ENCODE measurements at regions not wholly inside any gene's neighbourhood (a gene's known extent, or its start where the extent isn't known, plus 50 kb on each side); places are given as distances from the start of the nearest gene placed in this dataset.

DNA sequence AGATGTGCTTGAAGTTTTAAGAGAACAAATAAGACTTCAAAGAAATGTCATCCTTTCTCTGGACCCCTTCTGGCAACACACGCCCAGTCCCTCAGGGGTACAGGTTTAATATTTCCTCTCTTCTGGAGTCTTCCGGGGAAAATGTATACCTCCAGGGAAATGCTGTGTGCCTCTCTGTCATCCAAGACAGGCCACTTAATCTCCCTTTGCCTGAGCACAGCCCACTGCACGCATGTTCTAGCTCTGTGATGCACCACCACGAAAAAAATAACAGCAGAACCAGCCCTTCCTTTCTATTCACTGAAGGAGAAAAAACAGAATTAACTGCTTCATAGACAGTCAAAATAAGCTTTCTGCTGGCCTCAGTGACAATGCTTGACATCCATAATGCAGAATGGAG lies 140.1 kb downstream of the RBFOX3 start:
- Histone ChIP-seq H3K27ac (ENCODE audit: insufficient read depth, low read depth, low read length) (no peak overlapping the region), H3K4me3 (replicated peaks in 1 of 3; ENCODE audit: insufficient read depth in 1 of 3, low read depth in 1 of 3, low read length in 3 of 3) (no peak overlapping the region), H3K4me2 (ENCODE audit: insufficient read depth, low read length) (no peak overlapping the region), H3K9me1 (replicated peaks; ENCODE audit: control insufficient read depth, extremely low read depth, insufficient read depth, low read length) (no peaks in the 10 kb centered on the region), H3K9me3 (replicated peaks; ENCODE audit: control insufficient read depth, insufficient read depth, low read length) (no peaks in the 10 kb centered on the region), H3K27me3 (ENCODE audit: control insufficient read depth in 2 of 2, insufficient read depth in 2 of 2, low read length in 2 of 2) (no peaks in the 10 kb centered on the region), H4K20me1 (replicated peaks; ENCODE audit: control insufficient read depth, extremely low read depth, insufficient read depth, low read length) (no peaks in the 10 kb centered on the region), H3K9ac (replicated peaks; ENCODE audit: extremely low read depth, insufficient read depth, low read length) (no peak overlapping the region), H2AFZ (ENCODE audit: low read depth, low read length) (no peak overlapping the region), H3K79me2 (ENCODE audit: control insufficient read depth, insufficient read depth, low read length) (no peaks in the 10 kb centered on the region), H3K4me1 (ENCODE audit: control insufficient read depth, extremely low read depth, insufficient read depth, low read length) (no peaks in the 10 kb centered on the region), H3K36me3 (ENCODE audit: control insufficient read depth in 2 of 2, extremely low read depth in 1 of 2, insufficient read depth in 2 of 2, low read length in 2 of 2) (no peaks in the 10 kb centered on the region)
- BruUV-seq (replicated peaks) = no TSS peak
- DNase-seq (ENCODE audit: low read depth, low spot score) = no peak
- intact Hi-C loops (cut with micrococcal nuclease) = no loop called here
- TF ChIP-seq MYC (IDR thresholded peaks at IDR 0.05; ENCODE audit: low read depth, low read length) (no peak), JUN (IDR thresholded peaks at IDR 0.05; ENCODE audit: borderline replicate concordance, insufficient read depth, insufficient read length, low read depth) (no peak), FOS (IDR thresholded peaks at IDR 0.05; ENCODE audit: borderline replicate concordance, insufficient read depth, low read length) (no peak), GATA2 (IDR thresholded peaks at IDR 0.05; ENCODE audit: insufficient read depth, insufficient read length, low read depth, low read length) (no peak), POLR2A (IDR thresholded peaks at IDR 0.05; ENCODE audit: low read depth, low read length) (no peak), POLR2AphosphoS5 (IDR thresholded peaks at IDR 0.05; ENCODE audit: insufficient read depth, low read depth, low read length) (no peak), EZH2 (IDR thresholded peaks at IDR 0.05; ENCODE audit: borderline replicate concordance, low read depth, low read length, severe bottlenecking) (no peak)
- TF ChIP-seq, protein P1, sequence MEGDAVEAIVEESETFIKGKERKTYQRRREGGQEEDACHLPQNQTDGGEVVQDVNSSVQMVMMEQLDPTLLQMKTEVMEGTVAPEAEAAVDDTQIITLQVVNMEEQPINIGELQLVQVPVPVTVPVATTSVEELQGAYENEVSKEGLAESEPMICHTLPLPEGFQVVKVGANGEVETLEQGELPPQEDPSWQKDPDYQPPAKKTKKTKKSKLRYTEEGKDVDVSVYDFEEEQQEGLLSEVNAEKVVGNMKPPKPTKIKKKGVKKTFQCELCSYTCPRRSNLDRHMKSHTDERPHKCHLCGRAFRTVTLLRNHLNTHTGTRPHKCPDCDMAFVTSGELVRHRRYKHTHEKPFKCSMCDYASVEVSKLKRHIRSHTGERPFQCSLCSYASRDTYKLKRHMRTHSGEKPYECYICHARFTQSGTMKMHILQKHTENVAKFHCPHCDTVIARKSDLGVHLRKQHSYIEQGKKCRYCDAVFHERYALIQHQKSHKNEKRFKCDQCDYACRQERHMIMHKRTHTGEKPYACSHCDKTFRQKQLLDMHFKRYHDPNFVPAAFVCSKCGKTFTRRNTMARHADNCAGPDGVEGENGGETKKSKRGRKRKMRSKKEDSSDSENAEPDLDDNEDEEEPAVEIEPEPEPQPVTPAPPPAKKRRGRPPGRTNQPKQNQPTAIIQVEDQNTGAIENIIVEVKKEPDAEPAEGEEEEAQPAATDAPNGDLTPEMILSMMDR (IDR thresholded peaks at IDR 0.05; ENCODE audit: extremely low read depth in 1 of 2, insufficient read depth in 1 of 2, low read depth in 1 of 2, low read length in 2 of 2) = no peak
- TF ChIP-seq, protein P2, sequence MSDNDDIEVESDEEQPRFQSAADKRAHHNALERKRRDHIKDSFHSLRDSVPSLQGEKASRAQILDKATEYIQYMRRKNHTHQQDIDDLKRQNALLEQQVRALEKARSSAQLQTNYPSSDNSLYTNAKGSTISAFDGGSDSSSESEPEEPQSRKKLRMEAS (IDR thresholded peaks at IDR 0.05; ENCODE audit: insufficient read depth, insufficient read length) = no peak
- no peak for FAIRE-seq
- dilution Hi-C loops (cut with MboI; ENCODE audit: extremely low pct_ligation_motif_present, low sequenced_read_pairs) = no loop called here
- ChIA-PET POLR2A (no interaction called here), CTCF (no interaction called here)
